ENCODE measurements at regions not wholly inside any gene's neighbourhood (a gene's known extent, or its start where the extent isn't known, plus 50 kb on each side); places are given as distances from the start of the nearest gene placed in this dataset.
A peak's percentile ranks its signal among the peaks of the same experiment; 100 is the strongest.

- Histone ChIP-seq H3K4me3 (ENCODE audit: low read depth, low read length) (no peak overlapping the region), H3K27ac (ENCODE audit: low read depth, low read length) (no peak overlapping the region), H3K4me1 (ENCODE audit: control insufficient read depth, insufficient read depth, low read length) (no peaks in the 10 kb centered on the region), H3K27me3 (ENCODE audit: control insufficient read depth, insufficient read depth, low read length) (no peaks in the 10 kb centered on the region), H3K9me3 (ENCODE audit: control insufficient read depth, insufficient read depth, low read length) (no peaks in the 10 kb centered on the region), H3K36me3 (ENCODE audit: control insufficient read depth, insufficient read depth, low read length) (no peaks in the 10 kb centered on the region)
- no peak for DNase-seq (ENCODE audit: low read depth in 4 of 6, low spot score in 6 of 6)
Observed at GRCh38 chr9:99345942-99346341, 123.9 kb downstream of the SEC61B start.

GRCh38 chr9:99347568-99347967 is 125.5 kb downstream of the SEC61B start:
- no peaks in the 10 kb centered on the region for H3K9me3 ChIP-seq (ENCODE audit: control insufficient read depth, insufficient read depth, low read length)
- no peaks in the 10 kb centered on the region for H3K36me3 ChIP-seq (ENCODE audit: control insufficient read depth, insufficient read depth, low read length)
- no peak overlapping the region for H3K4me3 ChIP-seq (ENCODE audit: low read depth, low read length)
- DNase-seq (ENCODE audit: low read depth in 4 of 6, low spot score in 6 of 6): no peak
- H3K27me3 ChIP-seq (ENCODE audit: control insufficient read depth, insufficient read depth, low read length): no peaks in the 10 kb centered on the region
- no peaks in the 10 kb centered on the region for H3K4me1 ChIP-seq (ENCODE audit: control insufficient read depth, insufficient read depth, low read length)
- no peak overlapping the region for H3K27ac ChIP-seq (ENCODE audit: low read depth, low read length)
- WGBS (ENCODE audit: insufficient coverage): no CpG with 5 or more reads among the region's 4 CpGs

DNA sequence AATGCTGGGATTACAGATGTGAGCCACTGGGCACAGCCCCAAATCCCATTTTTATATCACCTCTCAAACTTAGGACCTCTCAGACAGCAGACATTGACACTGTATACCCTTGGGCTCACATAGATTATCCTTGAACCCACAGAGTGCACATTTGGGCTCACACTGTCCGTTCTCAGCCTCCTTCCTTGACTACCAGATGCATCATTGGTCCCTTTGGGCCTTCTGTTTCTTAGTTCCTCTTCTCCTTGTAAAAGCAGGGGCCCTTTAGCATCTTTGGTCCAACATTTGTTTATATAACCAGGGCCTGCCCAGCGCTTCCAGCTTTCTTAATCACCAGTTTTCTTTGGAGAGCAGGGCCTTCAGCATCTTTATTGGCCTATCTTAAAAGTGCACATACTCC is 126.2 kb downstream of the SEC61B start:
- no peak overlapping the region for H3K4me3 ChIP-seq (ENCODE audit: low read depth, low read length)
- H3K27ac ChIP-seq (ENCODE audit: low read depth, low read length): no peak overlapping the region
- H3K9me3 ChIP-seq (ENCODE audit: control insufficient read depth, insufficient read depth, low read length): no peaks in the 10 kb centered on the region
- no peaks in the 10 kb centered on the region for H3K27me3 ChIP-seq (ENCODE audit: control insufficient read depth, insufficient read depth, low read length)
- no peaks in the 10 kb centered on the region for H3K4me1 ChIP-seq (ENCODE audit: control insufficient read depth, insufficient read depth, low read length)
- no peak for DNase-seq (ENCODE audit: low read depth in 4 of 6, low spot score in 6 of 6)
- WGBS (ENCODE audit: insufficient coverage): 95% methylated on average over 2 of the region's 2 CpGs
- no peaks in the 10 kb centered on the region for H3K36me3 ChIP-seq (ENCODE audit: control insufficient read depth, insufficient read depth, low read length)

DNA sequence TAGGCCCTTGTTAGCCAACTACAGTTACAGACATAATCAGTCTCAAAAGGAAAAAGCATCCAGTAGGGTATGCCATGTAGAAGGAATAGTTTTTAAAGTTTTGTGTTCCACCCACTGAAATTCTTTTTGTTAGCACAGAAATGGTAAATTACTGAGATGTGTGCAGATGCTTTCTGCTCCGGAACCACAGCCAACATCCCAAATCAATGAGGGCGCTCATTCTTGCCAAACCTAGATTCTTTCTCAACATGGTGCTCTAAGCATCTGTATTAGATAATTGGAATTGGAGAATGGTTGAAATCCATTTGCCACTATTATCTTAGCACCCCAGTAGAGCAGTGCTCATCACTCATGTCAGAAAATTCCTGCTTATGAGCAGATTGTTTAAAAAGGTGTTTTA is 127.8 kb downstream of the SEC61B start:
- no CpG with 5 or more reads among the region's 2 CpGs for WGBS (ENCODE audit: insufficient coverage)
- H3K4me3 ChIP-seq (ENCODE audit: low read depth, low read length): no peak overlapping the region
- DNase-seq (ENCODE audit: low read depth in 4 of 6, low spot score in 6 of 6): no peak
- no peaks in the 10 kb centered on the region for H3K4me1 ChIP-seq (ENCODE audit: control insufficient read depth, insufficient read depth, low read length)
- no peaks in the 10 kb centered on the region for H3K27me3 ChIP-seq (ENCODE audit: control insufficient read depth, insufficient read depth, low read length)
- H3K36me3 ChIP-seq (ENCODE audit: control insufficient read depth, insufficient read depth, low read length): no peaks in the 10 kb centered on the region
- H3K9me3 ChIP-seq (ENCODE audit: control insufficient read depth, insufficient read depth, low read length): no peaks in the 10 kb centered on the region
- H3K27ac ChIP-seq (ENCODE audit: low read depth, low read length): no peak overlapping the region

GRCh38 chr9:99350461-99350860 is 128.4 kb downstream of the SEC61B start:
- Histone ChIP-seq H3K27ac (ENCODE audit: low read depth, low read length) (no peak overlapping the region), H3K36me3 (ENCODE audit: control insufficient read depth, insufficient read depth, low read length) (no peaks in the 10 kb centered on the region), H3K4me1 (ENCODE audit: control insufficient read depth, insufficient read depth, low read length) (no peaks in the 10 kb centered on the region), H3K9me3 (ENCODE audit: control insufficient read depth, insufficient read depth, low read length) (no peaks in the 10 kb centered on the region), H3K27me3 (ENCODE audit: control insufficient read depth, insufficient read depth, low read length) (no peaks in the 10 kb centered on the region), H3K4me3 (ENCODE audit: low read depth, low read length) (no peak overlapping the region)
- DNase-seq (ENCODE audit: low read depth in 4 of 6, low spot score in 6 of 6): no peak
- 85% methylated on average over 1 of the region's 1 CpG for WGBS (ENCODE audit: insufficient coverage)

- Histone ChIP-seq H3K36me3 (ENCODE audit: control insufficient read depth, insufficient read depth, low read length) (no peaks in the 10 kb centered on the region), H3K4me1 (ENCODE audit: control insufficient read depth, insufficient read depth, low read length) (no peaks in the 10 kb centered on the region), H3K9me3 (ENCODE audit: control insufficient read depth, insufficient read depth, low read length) (no peaks in the 10 kb centered on the region), H3K4me3 (ENCODE audit: low read depth, low read length) (no peak overlapping the region), H3K27ac (ENCODE audit: low read depth, low read length) (no peak overlapping the region), H3K27me3 (ENCODE audit: control insufficient read depth, insufficient read depth, low read length) (no peaks in the 10 kb centered on the region)
- WGBS (ENCODE audit: insufficient coverage): 95% methylated on average over 7 of the region's 7 CpGs
- no peak for DNase-seq (ENCODE audit: low read depth in 4 of 6, low spot score in 6 of 6)
Observed at GRCh38 chr9:99351647-99352046, 129.6 kb downstream of the SEC61B start.

GRCh38 chr9:99352826-99353225 is 130.7 kb downstream of the SEC61B start:
- peak in 1 of 6 donors; percentile 69 for DNase-seq (ENCODE audit: low read depth in 4 of 6, low spot score in 6 of 6)
- Histone ChIP-seq H3K4me1 (ENCODE audit: control insufficient read depth, insufficient read depth, low read length) (no peaks in the 10 kb centered on the region), H3K27me3 (ENCODE audit: control insufficient read depth, insufficient read depth, low read length) (no peaks in the 10 kb centered on the region), H3K27ac (ENCODE audit: low read depth, low read length) (no peak overlapping the region), H3K36me3 (ENCODE audit: control insufficient read depth, insufficient read depth, low read length) (no peaks in the 10 kb centered on the region), H3K9me3 (ENCODE audit: control insufficient read depth, insufficient read depth, low read length) (no peaks in the 10 kb centered on the region), H3K4me3 (ENCODE audit: low read depth, low read length) (no peak overlapping the region)
- 79% methylated on average over 4 of the region's 4 CpGs for WGBS (ENCODE audit: insufficient coverage)

DNA sequence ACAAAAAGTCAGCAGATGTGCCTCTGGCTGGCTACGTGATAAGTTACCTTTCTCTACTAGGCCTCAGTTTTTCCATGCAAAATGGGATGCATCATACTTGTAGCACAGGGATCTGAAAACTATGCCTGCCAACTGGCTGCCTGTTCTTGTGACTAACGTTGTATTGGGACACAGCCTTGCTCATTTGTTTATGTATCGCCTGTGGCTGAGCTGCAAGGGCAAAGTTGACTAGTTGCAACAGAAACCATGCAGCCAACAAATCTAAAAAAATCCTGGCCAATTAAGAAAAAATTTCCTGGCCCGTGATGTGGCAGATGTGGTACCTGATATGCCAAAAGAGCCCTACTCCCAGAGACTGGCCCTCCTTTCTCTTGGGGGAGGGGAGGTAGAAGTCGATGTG is 131.3 kb downstream of the SEC61B start:
- DNase-seq (ENCODE audit: low read depth in 4 of 6, low spot score in 6 of 6): no peak
- Histone ChIP-seq H3K36me3 (ENCODE audit: control insufficient read depth, insufficient read depth, low read length) (no peaks in the 10 kb centered on the region), H3K27me3 (ENCODE audit: control insufficient read depth, insufficient read depth, low read length) (no peaks in the 10 kb centered on the region), H3K4me3 (ENCODE audit: low read depth, low read length) (no peak overlapping the region), H3K27ac (ENCODE audit: low read depth, low read length) (no peak overlapping the region), H3K4me1 (ENCODE audit: control insufficient read depth, insufficient read depth, low read length) (no peaks in the 10 kb centered on the region), H3K9me3 (ENCODE audit: control insufficient read depth, insufficient read depth, low read length) (no peaks in the 10 kb centered on the region)
- WGBS (ENCODE audit: insufficient coverage): 89% methylated on average over 3 of the region's 5 CpGs

DNA sequence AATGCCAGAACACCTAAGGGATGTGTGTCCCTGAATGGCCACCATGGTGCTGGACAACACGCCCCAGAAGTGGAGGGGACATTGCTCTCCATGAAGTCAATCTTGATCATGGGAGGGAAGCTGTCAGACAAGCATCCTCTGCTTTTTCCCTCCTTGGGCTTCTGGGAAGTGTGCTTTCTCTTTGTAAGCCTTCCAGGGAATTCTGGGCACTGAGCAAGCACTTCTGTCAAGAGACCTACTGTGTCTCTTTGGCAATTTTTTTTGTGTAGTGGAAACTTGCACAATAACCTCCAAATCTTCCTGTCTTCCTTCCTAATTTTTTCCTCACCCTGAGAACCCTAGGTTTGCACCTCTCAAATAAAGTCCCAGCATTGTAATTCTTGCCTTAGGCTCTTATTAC is 132.0 kb downstream of the SEC61B start:
- H3K27ac ChIP-seq (ENCODE audit: low read depth, low read length): no peak overlapping the region
- H3K4me3 ChIP-seq (ENCODE audit: low read depth, low read length): no peak overlapping the region
- H3K27me3 ChIP-seq (ENCODE audit: control insufficient read depth, insufficient read depth, low read length): no peaks in the 10 kb centered on the region
- DNase-seq (ENCODE audit: low read depth in 4 of 6, low spot score in 6 of 6): no peak
- no peaks in the 10 kb centered on the region for H3K36me3 ChIP-seq (ENCODE audit: control insufficient read depth, insufficient read depth, low read length)
- 100% methylated on average over 1 of the region's 1 CpG for WGBS (ENCODE audit: insufficient coverage)
- H3K9me3 ChIP-seq (ENCODE audit: control insufficient read depth, insufficient read depth, low read length): no peaks in the 10 kb centered on the region
- H3K4me1 ChIP-seq (ENCODE audit: control insufficient read depth, insufficient read depth, low read length): no peaks in the 10 kb centered on the region

GRCh38 chr9:99356512-99356971 is 134.5 kb downstream of the SEC61B start:
- WGBS (ENCODE audit: insufficient coverage): 87% methylated on average over 5 of the region's 5 CpGs
- DNase-seq (ENCODE audit: low read depth in 4 of 6, low spot score in 6 of 6): no peak
- no peaks in the 10 kb centered on the region for H3K36me3 ChIP-seq (ENCODE audit: control insufficient read depth, insufficient read depth, low read length)
- no peaks in the 10 kb centered on the region for H3K4me1 ChIP-seq (ENCODE audit: control insufficient read depth, insufficient read depth, low read length)
- H3K4me3 ChIP-seq (ENCODE audit: low read depth, low read length): no peak overlapping the region
- no peaks in the 10 kb centered on the region for H3K9me3 ChIP-seq (ENCODE audit: control insufficient read depth, insufficient read depth, low read length)
- peaks cover 2% of the 10 kb centered on the region for H3K27me3 ChIP-seq (ENCODE audit: control insufficient read depth, insufficient read depth, low read length)
- no peak overlapping the region for H3K27ac ChIP-seq (ENCODE audit: low read depth, low read length)
